ENCODE measurements at regions not wholly inside any gene's neighbourhood (a gene's known extent, or its start where the extent isn't known, plus 50 kb on each side); places are given as distances from the start of the nearest gene placed in this dataset.

DNA sequence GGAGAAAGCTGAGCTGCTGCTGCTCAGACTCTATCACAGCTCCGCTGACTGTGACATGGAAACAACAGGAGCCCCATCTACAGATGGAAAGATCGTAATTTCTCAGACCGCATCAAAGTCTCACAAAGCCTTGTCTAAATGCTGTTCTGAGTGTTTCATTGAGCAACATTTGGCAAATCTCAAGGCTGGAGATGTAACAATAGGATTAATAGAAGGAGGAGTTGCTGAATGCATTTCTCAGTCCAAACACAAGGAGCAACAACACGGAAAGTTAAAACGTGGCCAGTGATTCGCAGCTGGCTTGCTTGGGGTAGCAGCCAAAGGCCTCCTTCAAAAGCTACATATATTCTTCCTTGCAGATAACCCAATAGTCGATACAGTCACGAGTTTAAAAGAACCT is 55.7 kb downstream of the MRPL57 start:
- H3K4me1 ChIP-seq (ENCODE audit: low read depth, poor library complexity, severe bottlenecking) = no peaks in the 10 kb centered on the region
- no peaks in the 10 kb centered on the region for H3K79me2 ChIP-seq (ENCODE audit: insufficient read depth, low read depth)
- H3K27me3 ChIP-seq (ENCODE audit: insufficient read depth, low read depth) = no peaks in the 10 kb centered on the region
- no peak overlapping the region for H3K9ac ChIP-seq
- TF ChIP-seq, protein P1, sequence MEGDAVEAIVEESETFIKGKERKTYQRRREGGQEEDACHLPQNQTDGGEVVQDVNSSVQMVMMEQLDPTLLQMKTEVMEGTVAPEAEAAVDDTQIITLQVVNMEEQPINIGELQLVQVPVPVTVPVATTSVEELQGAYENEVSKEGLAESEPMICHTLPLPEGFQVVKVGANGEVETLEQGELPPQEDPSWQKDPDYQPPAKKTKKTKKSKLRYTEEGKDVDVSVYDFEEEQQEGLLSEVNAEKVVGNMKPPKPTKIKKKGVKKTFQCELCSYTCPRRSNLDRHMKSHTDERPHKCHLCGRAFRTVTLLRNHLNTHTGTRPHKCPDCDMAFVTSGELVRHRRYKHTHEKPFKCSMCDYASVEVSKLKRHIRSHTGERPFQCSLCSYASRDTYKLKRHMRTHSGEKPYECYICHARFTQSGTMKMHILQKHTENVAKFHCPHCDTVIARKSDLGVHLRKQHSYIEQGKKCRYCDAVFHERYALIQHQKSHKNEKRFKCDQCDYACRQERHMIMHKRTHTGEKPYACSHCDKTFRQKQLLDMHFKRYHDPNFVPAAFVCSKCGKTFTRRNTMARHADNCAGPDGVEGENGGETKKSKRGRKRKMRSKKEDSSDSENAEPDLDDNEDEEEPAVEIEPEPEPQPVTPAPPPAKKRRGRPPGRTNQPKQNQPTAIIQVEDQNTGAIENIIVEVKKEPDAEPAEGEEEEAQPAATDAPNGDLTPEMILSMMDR (conservative IDR thresholded peaks at IDR 0.05; ENCODE audit: low read depth, low read length) = no peak
- no peaks in the 10 kb centered on the region for H3K36me3 ChIP-seq (ENCODE audit: insufficient read depth)
- H3K4me3 ChIP-seq (IDR thresholded peaks at IDR 0.05; ENCODE audit: insufficient read depth, low read depth, low read length) = no peak overlapping the region
- no peak overlapping the region for H3K27ac ChIP-seq
- H2AFZ ChIP-seq (ENCODE audit: low read depth) = no peak overlapping the region
- no peaks in the 10 kb centered on the region for H4K20me1 ChIP-seq (ENCODE audit: insufficient read depth)
- H3K4me2 ChIP-seq = no peak overlapping the region

DNA sequence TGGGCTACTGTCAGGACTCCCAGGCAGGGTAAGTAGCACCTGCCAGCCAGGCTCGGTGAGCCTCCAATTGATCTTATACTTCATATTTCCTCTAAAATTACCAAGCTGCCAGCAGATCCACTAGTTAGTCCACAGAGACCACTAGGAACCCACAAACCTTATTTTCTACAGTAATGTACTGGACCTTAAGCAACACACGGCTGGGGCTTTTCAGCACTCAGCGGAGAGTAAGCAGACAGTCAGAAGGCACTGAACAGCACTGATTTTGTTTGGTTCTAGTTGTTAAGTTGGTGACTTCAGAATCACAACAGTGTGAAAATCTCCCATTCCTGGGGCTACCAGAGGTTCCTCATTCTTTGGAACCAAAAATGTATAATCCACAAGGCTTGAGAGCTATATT is 56.1 kb downstream of the MRPL57 start:
- Histone ChIP-seq H3K4me1 (ENCODE audit: low read depth, poor library complexity, severe bottlenecking) (no peaks in the 10 kb centered on the region), H3K79me2 (ENCODE audit: insufficient read depth, low read depth) (no peaks in the 10 kb centered on the region), H3K9ac (no peak overlapping the region), H3K27ac (no peak overlapping the region), H3K36me3 (ENCODE audit: insufficient read depth) (no peaks in the 10 kb centered on the region), H3K4me3 (IDR thresholded peaks at IDR 0.05; ENCODE audit: insufficient read depth, low read depth, low read length) (no peak overlapping the region), H3K27me3 (ENCODE audit: insufficient read depth, low read depth) (no peaks in the 10 kb centered on the region), H4K20me1 (ENCODE audit: insufficient read depth) (no peaks in the 10 kb centered on the region), H3K4me2 (no peak overlapping the region), H2AFZ (ENCODE audit: low read depth) (no peak overlapping the region)
- TF ChIP-seq, protein P1 (conservative IDR thresholded peaks at IDR 0.05; ENCODE audit: low read depth, low read length) = no peak

DNA sequence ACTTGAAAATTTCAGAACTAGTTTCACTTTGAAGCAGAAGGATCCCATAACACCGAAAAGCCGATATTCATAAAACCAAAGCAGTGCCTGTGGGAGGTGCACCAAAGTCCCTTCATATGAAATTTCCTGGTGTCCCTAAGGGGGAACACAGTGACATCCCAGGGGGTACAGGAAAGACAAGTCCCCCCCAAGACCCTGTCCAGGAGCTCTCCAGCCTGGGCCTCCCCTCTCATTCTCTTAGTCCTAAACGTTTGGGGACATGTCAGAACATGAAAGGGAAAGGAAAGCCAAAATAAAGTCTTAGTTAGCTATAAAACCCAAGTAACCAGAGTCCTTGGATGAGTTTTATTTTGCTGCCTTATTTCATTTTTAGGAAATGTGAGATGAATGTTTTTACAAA is 56.6 kb downstream of the MRPL57 start:
- no peaks in the 10 kb centered on the region for H3K36me3 ChIP-seq (ENCODE audit: insufficient read depth)
- TF ChIP-seq, protein P1 (conservative IDR thresholded peaks at IDR 0.05; ENCODE audit: low read depth, low read length) = no peak
- H3K9ac ChIP-seq = no peak overlapping the region
- H3K4me2 ChIP-seq = no peak overlapping the region
- H3K79me2 ChIP-seq (ENCODE audit: insufficient read depth, low read depth) = no peaks in the 10 kb centered on the region
- H3K4me1 ChIP-seq (ENCODE audit: low read depth, poor library complexity, severe bottlenecking) = no peaks in the 10 kb centered on the region
- H3K27ac ChIP-seq = no peak overlapping the region
- no peak overlapping the region for H3K4me3 ChIP-seq (IDR thresholded peaks at IDR 0.05; ENCODE audit: insufficient read depth, low read depth, low read length)
- H3K27me3 ChIP-seq (ENCODE audit: insufficient read depth, low read depth) = no peaks in the 10 kb centered on the region
- no peak overlapping the region for H2AFZ ChIP-seq (ENCODE audit: low read depth)
- H4K20me1 ChIP-seq (ENCODE audit: insufficient read depth) = no peaks in the 10 kb centered on the region

DNA sequence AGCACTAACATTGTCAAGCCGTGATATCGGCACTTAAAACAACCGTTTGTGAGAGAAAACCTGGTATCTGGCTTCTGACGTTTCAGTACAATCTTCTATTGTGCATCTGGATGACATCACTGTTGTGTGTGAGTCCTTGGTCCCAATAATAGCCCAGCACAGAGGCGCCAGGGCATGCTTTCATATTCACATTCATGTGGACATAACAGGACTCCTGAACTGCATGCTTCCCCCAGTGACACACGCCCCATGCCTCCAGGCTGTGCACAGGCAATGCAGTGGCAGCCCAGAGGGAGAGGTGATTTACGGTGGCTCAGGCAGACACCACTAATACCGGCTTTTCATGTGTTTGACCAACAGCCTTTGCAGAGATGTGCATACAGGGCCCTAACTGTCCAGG is 58.1 kb downstream of the MRPL57 start:
- H3K27ac ChIP-seq = no peak overlapping the region
- TF ChIP-seq, protein P1 (conservative IDR thresholded peaks at IDR 0.05; ENCODE audit: low read depth, low read length) = no peak
- H3K9ac ChIP-seq = no peak overlapping the region
- no peaks in the 10 kb centered on the region for H3K36me3 ChIP-seq (ENCODE audit: insufficient read depth)
- H3K4me2 ChIP-seq = no peak overlapping the region
- H4K20me1 ChIP-seq (ENCODE audit: insufficient read depth) = no peaks in the 10 kb centered on the region
- no peaks in the 10 kb centered on the region for H3K27me3 ChIP-seq (ENCODE audit: insufficient read depth, low read depth)
- H2AFZ ChIP-seq (ENCODE audit: low read depth) = no peak overlapping the region
- no peaks in the 10 kb centered on the region for H3K4me1 ChIP-seq (ENCODE audit: low read depth, poor library complexity, severe bottlenecking)
- H3K79me2 ChIP-seq (ENCODE audit: insufficient read depth, low read depth) = no peaks in the 10 kb centered on the region
- H3K4me3 ChIP-seq (IDR thresholded peaks at IDR 0.05; ENCODE audit: insufficient read depth, low read depth, low read length) = no peak overlapping the region

DNA sequence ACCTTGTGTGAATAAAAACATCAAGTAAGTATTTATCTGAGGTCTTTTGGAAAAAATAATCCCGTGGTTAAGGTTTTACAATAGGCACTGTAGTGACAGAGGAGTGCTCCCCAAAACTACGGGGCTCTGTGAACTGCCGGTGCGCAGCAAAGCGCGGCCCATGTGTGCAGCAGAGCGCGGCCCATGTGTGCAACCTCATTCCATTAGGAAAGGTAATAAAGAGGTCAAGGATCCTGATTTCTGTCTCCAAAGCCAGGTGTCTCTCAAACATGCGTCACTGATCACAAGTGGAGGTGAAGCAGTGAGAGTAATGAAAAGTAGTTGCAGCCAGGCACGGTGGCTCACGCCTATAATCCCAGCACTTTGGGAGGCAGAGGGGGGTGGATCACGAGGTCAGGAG is 58.7 kb downstream of the MRPL57 start:
- Histone ChIP-seq H3K9ac (no peak overlapping the region), H3K36me3 (ENCODE audit: insufficient read depth) (no peaks in the 10 kb centered on the region), H4K20me1 (ENCODE audit: insufficient read depth) (no peaks in the 10 kb centered on the region), H3K27ac (no peak overlapping the region), H3K4me3 (IDR thresholded peaks at IDR 0.05; ENCODE audit: insufficient read depth, low read depth, low read length) (no peak overlapping the region), H2AFZ (ENCODE audit: low read depth) (no peak overlapping the region), H3K79me2 (ENCODE audit: insufficient read depth, low read depth) (no peaks in the 10 kb centered on the region), H3K4me2 (no peak overlapping the region), H3K4me1 (ENCODE audit: low read depth, poor library complexity, severe bottlenecking) (no peaks in the 10 kb centered on the region), H3K27me3 (ENCODE audit: insufficient read depth, low read depth) (no peaks in the 10 kb centered on the region)
- TF ChIP-seq, protein P1 (conservative IDR thresholded peaks at IDR 0.05; ENCODE audit: low read depth, low read length) = no peak
